ENCODE measurements at regions not wholly inside any gene's neighbourhood (a gene's known extent, or its start where the extent isn't known, plus 50 kb on each side); places are given as distances from the start of the nearest gene placed in this dataset.

- no peak for DNase-seq (ENCODE audit: low read depth)
Observed at GRCh38 chr11:69545976-69546617, 64.6 kb downstream of the LINC01488 start.

GRCh38 chr11:69546735-69547370 is 65.4 kb downstream of the LINC01488 start:
- peak; percentile 53 for DNase-seq (ENCODE audit: low read depth)

GRCh38 chr11:69550846-69551245 is 69.4 kb downstream of the LINC01488 start:
- DNase-seq (ENCODE audit: low read depth) = no peak

GRCh38 chr11:69551963-69552362 is 70.5 kb downstream of the LINC01488 start:
- DNase-seq (ENCODE audit: low read depth) = no peak

- DNase-seq (ENCODE audit: low read depth) = no peak
Observed at GRCh38 chr11:69552951-69553350, 71.5 kb downstream of the LINC01488 start.

GRCh38 chr11:69553416-69554357 is 72.2 kb downstream of the LINC01488 start:
- DNase-seq (ENCODE audit: low read depth) = no peak

- no peak for DNase-seq (ENCODE audit: low read depth)
Observed at GRCh38 chr11:69554849-69555248, 73.4 kb downstream of the LINC01488 start.

GRCh38 chr11:69557266-69557665 is 75.8 kb downstream of the LINC01488 start:
- no peak for DNase-seq (ENCODE audit: low read depth)

- peak; percentile 17 for DNase-seq (ENCODE audit: low read depth)
Observed at GRCh38 chr11:69558519-69558941, 77.1 kb downstream of the LINC01488 start.

- DNase-seq (ENCODE audit: low read depth) = no peak
Observed at GRCh38 chr11:69559181-69559580, 77.7 kb downstream of the LINC01488 start.

GRCh38 chr11:69560141-69560790 is 78.8 kb downstream of the LINC01488 start:
- no peak for DNase-seq (ENCODE audit: low read depth)

- DNase-seq (ENCODE audit: low read depth) = no peak
Observed at GRCh38 chr11:69562302-69562701, 78.7 kb upstream of the CCND1 start.

GRCh38 chr11:69562816-69563215 is 78.1 kb upstream of the CCND1 start:
- DNase-seq (ENCODE audit: low read depth) = no peak

GRCh38 chr11:69563306-69563705 is 77.7 kb upstream of the CCND1 start:
- no peak for DNase-seq (ENCODE audit: low read depth)

- DNase-seq (ENCODE audit: low read depth) = no peak
Observed at GRCh38 chr11:69563946-69564775, 76.8 kb upstream of the CCND1 start.

GRCh38 chr11:69566001-69566400 is 75.0 kb upstream of the CCND1 start:
- no peak for DNase-seq (ENCODE audit: low read depth)

- no peak for DNase-seq (ENCODE audit: low read depth)
Observed at GRCh38 chr11:69567951-69568808, 72.8 kb upstream of the CCND1 start.

- DNase-seq (ENCODE audit: low read depth) = no peak
Observed at GRCh38 chr11:69568809-69569097, 72.2 kb upstream of the CCND1 start.

GRCh38 chr11:69569306-69570200 is 71.4 kb upstream of the CCND1 start:
- no peak for DNase-seq (ENCODE audit: low read depth)

All from activated T-cell treated with anti-CD3 and anti-CD28 coated beads for 24 hours (primary cell).